Cerebellar cortex (tissue), 1 donor: ENCODE measurements at regions not wholly inside any gene's neighbourhood (a gene's known extent, or its start where the extent isn't known, plus 50 kb on each side); places are given as distances from the start of the nearest gene placed in this dataset.

ENCODE experiments used
- DNase-seq: peaks from one replicate; pipeline ENCODE4 v3.0.0-alpha.2; 2015; ENCODE audit warnings: low spot score

GRCh38 chr18:74023220-74023619 lies 124.4 kb downstream of the FBXO15 start:
- no peak for DNase-seq

- no peak for DNase-seq
Observed at GRCh38 chr18:74019864-74020263, 127.8 kb downstream of the FBXO15 start.

- no peak for DNase-seq
Observed at GRCh38 chr18:74013955-74014354, 133.7 kb downstream of the FBXO15 start.

DNA sequence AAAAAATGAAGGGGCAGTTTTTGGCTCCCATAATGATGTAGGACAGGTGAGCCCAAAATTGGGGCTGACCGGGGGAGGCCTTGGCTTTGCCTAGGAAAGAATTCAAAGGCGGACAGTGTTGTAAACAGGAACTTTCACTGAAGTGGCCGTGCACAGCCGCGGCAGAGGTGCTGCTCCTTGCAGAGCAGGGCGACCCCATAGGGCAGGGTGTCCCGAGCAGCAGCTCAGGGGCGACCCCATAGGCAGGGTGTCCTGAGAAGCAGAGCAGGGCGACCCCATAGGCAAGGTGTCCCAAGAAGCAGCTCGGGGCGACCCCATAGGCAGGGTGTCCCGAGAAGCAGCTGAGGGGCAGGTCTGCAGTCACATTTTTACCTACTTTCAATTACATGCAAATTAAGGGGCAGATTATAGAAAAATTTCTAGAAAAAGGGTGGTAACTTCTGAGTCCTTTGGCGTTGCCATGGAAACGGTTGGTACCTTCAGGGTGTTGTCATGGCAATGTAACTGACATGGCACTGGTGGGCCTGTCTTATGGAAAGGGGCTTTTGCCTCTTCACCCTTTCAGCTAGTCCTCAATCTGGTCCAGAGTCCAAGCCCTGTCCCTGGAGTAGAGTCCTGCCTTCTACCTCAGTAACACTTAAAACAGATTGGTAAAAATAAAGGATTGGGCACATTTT lies 134.5 kb downstream of the FBXO15 start:
- DNase-seq: no peak

DNA sequence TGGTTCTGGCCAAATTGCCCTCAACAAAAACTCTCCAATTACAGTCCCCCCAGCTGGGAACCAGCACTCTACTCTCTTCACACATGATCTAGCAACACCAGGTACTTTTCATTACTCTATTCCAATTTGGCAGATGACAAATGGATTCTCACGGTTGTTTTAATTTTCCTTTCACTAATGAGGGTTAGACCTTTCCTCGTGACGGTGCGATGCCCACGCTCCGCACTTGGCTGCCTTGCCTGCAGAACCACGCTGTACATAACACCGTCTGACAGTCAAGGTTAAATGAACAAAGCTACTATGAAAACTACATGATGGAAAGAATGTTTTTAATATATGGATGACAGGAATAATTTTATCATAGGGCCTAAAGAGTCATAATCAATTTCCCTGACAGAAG lies 141.5 kb downstream of the FBXO15 start:
- no peak for DNase-seq

GRCh38 chr18:74005320-74006109 lies 142.1 kb downstream of the FBXO15 start:
- DNase-seq: no peak

DNA sequence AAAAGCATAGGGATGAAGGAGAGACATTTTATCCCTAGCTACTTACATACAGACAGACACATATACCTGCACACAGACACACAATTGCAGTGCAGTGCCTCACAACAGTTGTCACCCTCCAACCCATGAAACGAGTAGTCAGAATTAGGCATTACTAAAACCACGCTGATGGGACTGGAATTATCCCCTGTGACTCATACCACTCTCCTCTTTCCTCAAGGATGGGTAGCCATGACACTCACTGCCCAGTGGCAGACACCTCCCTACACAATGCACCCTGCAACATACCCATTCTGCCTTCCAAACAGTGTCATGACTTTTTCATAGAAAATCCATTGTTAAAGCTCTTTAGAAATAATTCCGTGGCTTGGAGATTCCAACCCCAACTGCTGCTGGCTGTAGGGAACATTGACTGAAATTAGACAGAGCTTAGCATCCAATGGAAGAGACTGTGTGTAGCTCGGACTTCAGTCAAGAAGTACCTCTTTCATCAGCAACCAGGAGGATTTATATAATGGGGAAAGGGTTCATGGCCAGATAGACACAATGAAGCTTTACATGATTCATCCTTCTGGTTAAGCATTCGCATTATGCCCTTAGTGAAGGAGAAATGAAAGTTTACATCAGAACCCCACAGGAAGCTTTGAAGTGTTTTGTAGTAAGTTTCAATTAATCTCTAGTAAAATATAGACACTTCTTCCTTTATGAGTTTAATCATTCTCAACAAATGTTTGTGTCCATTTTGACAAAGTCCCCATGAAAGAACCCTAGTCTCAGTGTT lies 155.2 kb downstream of the FBXO15 start:
- no peak for DNase-seq

DNA sequence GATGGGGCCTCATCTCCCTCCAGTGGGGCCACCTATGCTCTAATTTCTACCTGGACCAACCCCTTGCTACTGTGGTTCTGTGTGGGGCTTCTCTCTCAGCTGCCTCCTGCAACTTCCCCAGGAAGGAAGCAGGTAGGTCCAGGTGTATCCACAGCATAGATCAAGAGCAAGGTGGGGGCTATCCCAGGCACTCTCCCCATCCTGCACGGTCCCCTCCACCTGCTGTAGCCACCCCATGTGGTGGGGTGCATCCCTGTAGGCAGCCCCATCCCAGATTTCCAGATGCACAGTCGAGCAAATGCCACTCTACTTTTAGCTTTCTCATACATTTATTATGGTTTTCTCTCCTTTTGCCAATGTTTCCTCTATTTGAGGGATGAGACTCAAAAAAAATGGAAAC lies 156.1 kb downstream of the FBXO15 start:
- no peak for DNase-seq

DNA sequence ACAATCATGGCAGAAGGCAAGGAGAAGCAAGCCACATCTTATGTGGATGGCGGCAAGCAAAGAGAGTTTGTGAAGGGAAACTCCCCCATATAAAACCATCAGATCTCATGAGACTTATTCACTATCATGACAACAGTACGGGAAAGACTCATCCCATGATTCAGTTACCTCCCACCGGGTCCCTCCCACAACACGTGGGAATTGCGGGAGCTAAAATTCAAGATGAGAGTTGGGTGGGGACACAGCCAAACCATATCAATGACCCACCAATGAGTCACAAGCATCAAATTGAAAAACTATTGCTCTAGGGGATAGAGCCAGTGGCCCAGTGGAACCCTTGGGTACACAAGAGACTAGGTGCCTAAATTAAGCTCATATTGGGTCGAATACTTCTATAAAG lies 157.4 kb downstream of the FBXO15 start:
- no peak for DNase-seq

GRCh38 chr18:73987247-73987980 lies 160.2 kb downstream of the FBXO15 start:
- DNase-seq: no peak

DNA sequence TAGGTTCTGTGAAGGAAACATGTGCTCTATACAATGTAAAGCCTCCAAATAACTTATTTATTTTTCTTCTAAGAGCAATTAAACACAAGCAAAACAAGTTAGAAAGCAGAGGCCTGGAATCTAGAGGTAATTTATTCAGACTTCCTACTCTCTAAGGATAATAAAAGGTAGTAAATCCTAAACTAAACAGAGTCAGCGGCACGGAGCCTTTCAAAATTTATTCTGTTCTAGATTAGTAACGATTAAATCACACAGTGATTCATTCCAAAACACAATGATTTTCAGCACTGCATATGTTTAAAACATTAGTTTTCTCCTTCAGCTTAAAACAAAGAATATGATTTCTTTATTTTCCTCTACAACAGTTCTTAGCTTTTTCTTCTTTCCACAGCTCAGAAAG lies 160.9 kb downstream of the FBXO15 start:
- DNase-seq: no peak

DNA sequence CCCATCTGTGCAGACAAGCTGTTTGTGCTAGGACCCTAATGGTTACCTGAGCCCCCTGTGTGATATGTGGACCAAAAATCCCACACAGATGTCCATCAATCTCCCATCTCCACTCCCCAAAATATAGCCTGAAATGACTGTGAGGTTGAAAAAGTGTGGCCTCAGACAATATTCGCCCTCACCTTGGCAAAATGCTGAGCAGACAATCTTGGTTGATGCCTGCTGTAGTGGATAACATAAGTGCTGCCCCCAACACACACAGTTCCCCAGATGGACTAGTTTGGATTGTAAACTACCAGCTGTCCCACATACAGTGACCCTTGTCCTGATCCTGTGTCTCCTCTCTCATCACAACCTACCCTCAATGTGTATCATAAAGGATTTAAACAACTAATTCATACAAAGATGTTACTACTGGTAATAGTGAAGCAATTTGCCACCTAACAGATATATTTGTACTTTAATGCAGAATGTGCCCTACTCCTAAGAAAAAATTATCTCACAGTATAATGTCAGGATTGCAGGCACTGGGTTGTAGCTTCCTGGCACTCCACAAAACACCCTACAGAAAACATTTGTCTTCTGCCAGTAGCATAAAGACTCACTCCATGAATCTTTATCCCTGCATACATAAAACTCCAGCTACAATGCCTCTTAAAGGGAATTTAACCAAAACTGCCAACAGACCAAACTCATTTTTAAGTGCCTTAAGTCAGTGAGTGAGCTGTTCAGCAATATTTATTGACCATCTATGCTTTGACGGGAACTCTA lies 161.6 kb downstream of the FBXO15 start:
- DNase-seq: no peak

GRCh38 chr18:73983970-73984369 lies 163.7 kb downstream of the FBXO15 start:
- DNase-seq: no peak

- DNase-seq: no peak
Observed at GRCh38 chr18:73983496-73983895, 164.1 kb downstream of the FBXO15 start.

DNA sequence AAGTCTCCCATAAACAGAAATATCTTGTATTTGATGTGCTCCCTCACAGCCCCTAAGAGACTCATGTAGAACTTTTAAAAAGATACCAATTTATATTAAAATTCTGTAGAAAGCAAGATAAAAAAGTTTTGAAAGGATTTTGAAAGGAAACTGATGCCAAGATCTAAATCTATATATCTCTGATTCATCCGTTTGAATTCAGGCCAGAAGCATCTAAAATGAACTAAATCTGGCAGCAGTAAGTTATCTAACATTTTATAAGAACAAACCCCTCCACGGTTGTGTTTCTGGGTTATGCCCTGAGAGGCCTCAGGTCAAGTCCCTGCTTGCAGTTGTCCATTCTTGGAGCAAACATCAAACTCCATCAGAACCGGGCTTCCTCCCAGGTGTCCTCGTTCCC lies 165.8 kb downstream of the FBXO15 start:
- DNase-seq: no peak

DNA sequence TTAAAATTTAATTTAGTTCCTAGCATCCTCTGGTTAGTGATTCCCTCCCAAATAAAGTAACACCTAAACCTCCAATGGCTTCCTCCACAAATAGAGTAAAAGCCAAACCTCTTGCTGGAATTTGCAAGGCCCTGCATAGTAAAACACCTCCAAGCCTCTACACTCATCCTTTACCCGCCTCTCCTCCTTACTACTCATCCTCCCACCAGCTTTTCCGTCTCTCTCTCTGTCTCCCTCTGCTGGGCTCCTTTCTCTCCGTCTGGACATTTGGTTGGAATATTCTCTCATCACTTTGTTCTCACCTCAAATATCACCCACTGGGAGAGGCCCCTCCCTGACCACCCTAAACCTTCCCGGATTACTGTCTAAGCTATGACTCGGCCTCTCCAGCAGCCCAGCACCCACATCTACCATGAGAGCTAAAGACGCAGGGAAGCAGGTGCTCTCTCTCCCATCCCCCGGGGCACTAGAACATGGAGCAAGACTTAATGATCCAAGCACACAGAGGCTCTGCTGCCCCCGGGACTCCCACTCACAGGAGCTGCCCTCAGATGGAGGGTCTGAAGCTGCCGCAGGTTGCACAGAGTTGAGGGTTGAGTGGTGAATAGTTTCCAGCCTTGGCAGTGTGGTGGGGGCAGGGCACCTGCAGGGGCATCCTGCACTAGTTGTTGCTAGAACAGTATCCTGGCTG lies 167.2 kb downstream of the FBXO15 start:
- DNase-seq: peak; percentile 11

GRCh38 chr18:73979742-73980141 lies 167.9 kb downstream of the FBXO15 start:
- DNase-seq: no peak

DNA sequence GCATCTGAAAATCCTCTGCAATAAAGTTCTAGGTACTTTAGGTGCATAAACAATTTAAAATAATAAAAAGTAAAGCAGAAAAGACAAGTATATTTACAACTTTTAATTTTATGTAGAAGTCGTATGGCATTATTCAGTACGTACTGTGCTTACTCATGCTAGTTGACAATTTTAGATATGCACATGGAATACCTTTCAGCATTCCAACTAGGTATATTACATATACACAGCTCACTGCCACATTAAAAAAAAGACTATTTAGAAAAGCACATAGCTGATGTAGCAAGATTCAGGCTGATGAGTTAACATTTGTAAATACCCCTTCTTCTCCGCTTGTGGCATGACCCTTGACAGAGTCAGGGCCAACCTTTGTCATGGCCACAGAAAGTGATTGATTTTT lies 171.2 kb downstream of the FBXO15 start:
- no peak for DNase-seq

- no peak for DNase-seq
Observed at GRCh38 chr18:73975266-73975665, 172.4 kb downstream of the FBXO15 start.

DNA sequence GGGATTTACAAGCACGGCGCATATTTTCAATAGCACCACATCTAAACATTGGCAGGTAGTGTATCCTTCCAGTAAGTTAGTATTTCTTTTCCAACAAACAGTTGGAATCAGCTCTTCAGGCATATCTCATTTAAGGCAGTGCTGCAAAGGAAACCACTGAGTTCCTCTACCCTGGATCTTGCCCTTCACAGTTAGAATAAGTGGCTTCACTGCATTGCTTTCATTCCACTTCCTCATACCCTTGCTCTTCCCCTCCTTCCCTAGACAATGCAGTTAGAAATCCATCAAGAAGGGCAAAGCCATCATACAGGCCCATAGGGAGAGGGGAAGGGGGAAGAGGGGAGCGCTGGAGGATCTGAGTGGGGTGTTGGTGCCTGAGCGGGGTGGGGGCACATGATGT lies 173.7 kb downstream of the FBXO15 start:
- no peak for DNase-seq

DNA sequence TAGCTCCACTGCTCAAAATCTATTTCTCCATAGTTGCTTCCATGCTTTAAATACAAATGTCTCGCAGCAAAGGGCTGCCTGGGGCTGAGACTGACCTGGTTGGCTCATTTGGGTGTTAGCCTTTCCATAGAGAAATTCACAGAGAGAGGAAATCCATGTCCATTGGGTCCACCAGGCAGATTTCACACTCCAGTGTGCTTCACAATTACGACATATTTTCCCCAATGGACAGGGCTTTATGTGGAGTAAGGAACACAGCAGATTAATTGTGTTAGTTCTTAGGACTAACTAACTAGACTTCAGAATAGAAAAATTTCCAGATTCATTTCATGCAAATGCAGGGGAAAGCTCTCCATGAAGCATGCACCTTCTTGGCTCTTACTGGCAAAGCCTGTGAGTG lies 180.7 kb downstream of the FBXO15 start:
- no peak for DNase-seq
